ENCODE measurements at regions not wholly inside any gene's neighbourhood (a gene's known extent, or its start where the extent isn't known, plus 50 kb on each side); places are given as distances from the start of the nearest gene placed in this dataset.

DNA sequence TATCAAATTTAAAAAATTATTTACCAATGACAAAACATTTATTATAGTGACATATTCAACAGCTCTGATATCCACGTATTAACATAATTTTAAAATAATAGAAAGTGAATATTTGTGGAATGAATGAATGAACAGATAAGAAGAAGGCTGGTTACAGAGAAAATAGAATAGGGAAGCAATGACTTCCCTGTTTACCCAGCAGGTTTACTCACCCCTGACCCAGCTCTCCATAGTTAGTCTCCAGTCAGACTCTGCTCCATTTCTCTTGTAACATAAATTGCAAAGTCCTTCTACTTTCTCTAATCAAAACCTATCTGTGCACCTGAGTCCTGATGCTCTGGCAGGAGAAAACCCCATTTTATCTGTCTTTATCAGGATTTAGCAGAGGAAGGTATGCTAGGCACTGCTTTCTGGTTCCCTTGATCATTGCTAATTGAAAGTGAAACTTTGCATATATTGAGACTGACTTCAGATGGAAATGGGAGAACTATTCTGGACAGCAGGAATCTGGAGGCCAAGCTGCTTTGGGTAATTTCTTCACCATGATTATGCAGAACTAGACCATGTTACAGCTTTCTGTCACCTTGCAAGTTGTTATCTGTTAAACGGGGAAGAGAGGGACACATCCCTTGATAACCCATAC is 363.0 kb downstream of the FAT4 start:
- DNase-seq (ENCODE audit: low read depth, low spot score) (peak; percentile 6), FAIRE-seq (no peak)
- no peak for TF ChIP-seq MAX (IDR thresholded peaks at IDR 0.05; ENCODE audit: insufficient read depth, insufficient read length)
- TF ChIP-seq, protein P1, sequence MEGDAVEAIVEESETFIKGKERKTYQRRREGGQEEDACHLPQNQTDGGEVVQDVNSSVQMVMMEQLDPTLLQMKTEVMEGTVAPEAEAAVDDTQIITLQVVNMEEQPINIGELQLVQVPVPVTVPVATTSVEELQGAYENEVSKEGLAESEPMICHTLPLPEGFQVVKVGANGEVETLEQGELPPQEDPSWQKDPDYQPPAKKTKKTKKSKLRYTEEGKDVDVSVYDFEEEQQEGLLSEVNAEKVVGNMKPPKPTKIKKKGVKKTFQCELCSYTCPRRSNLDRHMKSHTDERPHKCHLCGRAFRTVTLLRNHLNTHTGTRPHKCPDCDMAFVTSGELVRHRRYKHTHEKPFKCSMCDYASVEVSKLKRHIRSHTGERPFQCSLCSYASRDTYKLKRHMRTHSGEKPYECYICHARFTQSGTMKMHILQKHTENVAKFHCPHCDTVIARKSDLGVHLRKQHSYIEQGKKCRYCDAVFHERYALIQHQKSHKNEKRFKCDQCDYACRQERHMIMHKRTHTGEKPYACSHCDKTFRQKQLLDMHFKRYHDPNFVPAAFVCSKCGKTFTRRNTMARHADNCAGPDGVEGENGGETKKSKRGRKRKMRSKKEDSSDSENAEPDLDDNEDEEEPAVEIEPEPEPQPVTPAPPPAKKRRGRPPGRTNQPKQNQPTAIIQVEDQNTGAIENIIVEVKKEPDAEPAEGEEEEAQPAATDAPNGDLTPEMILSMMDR (IDR thresholded peaks at IDR 0.05; ENCODE audit: extremely low read depth in 1 of 2, insufficient read depth in 1 of 2, low read depth in 1 of 2, low read length in 2 of 2): no peak
- no peak for TF ChIP-seq MYC (IDR thresholded peaks at IDR 0.05; ENCODE audit: low read depth, low read length)
- no peak for TF ChIP-seq FOS (IDR thresholded peaks at IDR 0.05; ENCODE audit: borderline replicate concordance, insufficient read depth, low read length)
- TF ChIP-seq JUN (IDR thresholded peaks at IDR 0.05; ENCODE audit: borderline replicate concordance, insufficient read depth, insufficient read length, low read depth): no peak
- TF ChIP-seq POLR2AphosphoS5 (IDR thresholded peaks at IDR 0.05; ENCODE audit: insufficient read depth, low read depth, low read length): no peak
- TF ChIP-seq POLR2A (IDR thresholded peaks at IDR 0.05; ENCODE audit: low read depth, low read length): no peak
- no peak for TF ChIP-seq EZH2 (IDR thresholded peaks at IDR 0.05; ENCODE audit: borderline replicate concordance, low read depth, low read length, severe bottlenecking)
- TF ChIP-seq GATA2 (IDR thresholded peaks at IDR 0.05; ENCODE audit: insufficient read depth, insufficient read length, low read depth, low read length): no peak
- no peaks in the 10 kb centered on the region for H3K9me1 ChIP-seq (replicated peaks; ENCODE audit: control insufficient read depth, extremely low read depth, insufficient read depth, low read length)
- BruUV-seq (replicated peaks): no TSS peak
- no peaks in the 10 kb centered on the region for H3K9me3 ChIP-seq (replicated peaks; ENCODE audit: control insufficient read depth, insufficient read depth, low read length)
- CTCF ChIA-PET: interaction anchor here (1.5 kb wide), 1 partner anchor 9 kb away, joined by 4 read pairs; no protein-coding TSS in a partner anchor
- H3K9ac ChIP-seq (replicated peaks; ENCODE audit: extremely low read depth, insufficient read depth, low read length): no peak overlapping the region
- H3K4me3 ChIP-seq (replicated peaks in 1 of 3; ENCODE audit: insufficient read depth in 1 of 3, low read depth in 1 of 3, low read length in 3 of 3): no peak overlapping the region
- no peaks in the 10 kb centered on the region for H4K20me1 ChIP-seq (replicated peaks; ENCODE audit: control insufficient read depth, extremely low read depth, insufficient read depth, low read length)
- peak overlapping the region; percentile 63 for H2AFZ ChIP-seq (ENCODE audit: low read depth, low read length)
- dilution Hi-C loops (cut with MboI; ENCODE audit: extremely low pct_ligation_motif_present, low sequenced_read_pairs) (no loop called here), intact Hi-C loops (cut with micrococcal nuclease) (no loop called here)
- no peak overlapping the region for H3K4me2 ChIP-seq (ENCODE audit: insufficient read depth, low read length)
- no peaks in the 10 kb centered on the region for H3K79me2 ChIP-seq (ENCODE audit: control insufficient read depth, insufficient read depth, low read length)
- no peaks in the 10 kb centered on the region for H3K27me3 ChIP-seq (ENCODE audit: control insufficient read depth in 2 of 2, insufficient read depth in 2 of 2, low read length in 2 of 2)
- H3K27ac ChIP-seq (ENCODE audit: insufficient read depth, low read depth, low read length): no peak overlapping the region
- H3K4me1 ChIP-seq (ENCODE audit: control insufficient read depth, extremely low read depth, insufficient read depth, low read length): no peaks in the 10 kb centered on the region
- no peaks in the 10 kb centered on the region for H3K36me3 ChIP-seq (ENCODE audit: control insufficient read depth in 2 of 2, extremely low read depth in 1 of 2, insufficient read depth in 2 of 2, low read length in 2 of 2)
- POLR2A ChIA-PET: no interaction called here
